ENCODE measurements at regions not wholly inside any gene's neighbourhood (a gene's known extent, or its start where the extent isn't known, plus 50 kb on each side); places are given as distances from the start of the nearest gene placed in this dataset.
"Not testable (repeated sequence)": the region's sequence is repeated elsewhere in the genome, so short reads cannot be mapped to it uniquely, and the experiment has no call there.

- H3K27me3 Mint-ChIP-seq = no peaks in the 10 kb centered on the region
- H3K9me3 Mint-ChIP-seq = no peaks in the 10 kb centered on the region
- no peaks in the 10 kb centered on the region for H3K4me1 Mint-ChIP-seq
- no peak overlapping the region for H3K4me3 Mint-ChIP-seq
- no peaks in the 10 kb centered on the region for H3K36me3 Mint-ChIP-seq
- no peak overlapping the region for H3K27ac Mint-ChIP-seq
These were observed 150.8 kb upstream of the SLC44A1 start for GRCh38 chr9:105093685-105094084.

DNA sequence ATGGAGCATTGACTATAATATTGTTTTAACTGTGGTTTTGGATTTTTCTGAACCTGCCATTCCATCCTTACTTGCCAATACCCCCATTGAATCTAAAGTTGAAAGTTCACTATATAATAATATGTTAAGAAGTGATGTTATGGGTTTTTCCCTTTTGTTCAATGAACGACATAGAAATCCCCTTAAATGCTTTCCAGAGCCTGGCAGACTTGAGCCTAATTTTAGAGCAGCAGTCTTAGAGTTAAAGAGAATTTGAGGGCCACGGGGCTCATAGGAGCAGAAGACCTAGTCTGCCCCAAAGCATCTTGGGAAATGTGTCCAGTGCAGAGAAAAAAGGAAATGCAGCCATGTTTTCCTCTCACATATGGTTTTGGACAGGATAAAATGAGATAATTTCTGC lies 146.1 kb upstream of the SLC44A1 start:
- H3K27ac Mint-ChIP-seq = no peak overlapping the region
- H3K4me3 Mint-ChIP-seq = no peak overlapping the region
- H3K27me3 Mint-ChIP-seq = no peaks in the 10 kb centered on the region
- no peaks in the 10 kb centered on the region for H3K4me1 Mint-ChIP-seq
- no peaks in the 10 kb centered on the region for H3K9me3 Mint-ChIP-seq
- no peaks in the 10 kb centered on the region for H3K36me3 Mint-ChIP-seq

DNA sequence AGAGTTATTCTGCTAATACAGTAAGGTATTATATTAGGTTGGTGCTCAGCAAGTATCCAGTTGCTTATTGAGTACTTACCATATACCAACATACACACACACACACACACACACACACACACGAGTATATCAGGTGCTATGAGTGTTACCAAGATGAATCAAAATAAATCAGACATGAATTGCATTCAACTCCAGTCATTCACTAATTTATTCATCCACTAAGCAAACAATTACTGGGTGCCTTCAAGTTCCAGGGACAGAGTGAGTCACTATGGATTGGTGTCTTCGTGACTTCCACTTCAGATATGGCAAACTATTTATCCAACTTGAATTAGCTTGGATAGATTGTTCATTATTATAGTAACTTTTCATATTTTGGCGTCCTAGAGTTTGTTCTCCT lies 140.7 kb upstream of the SLC44A1 start:
- no peaks in the 10 kb centered on the region for H3K27me3 Mint-ChIP-seq
- H3K4me1 Mint-ChIP-seq = peaks cover 4% of the 10 kb centered on the region
- no peak overlapping the region for H3K4me3 Mint-ChIP-seq
- H3K9me3 Mint-ChIP-seq = no peaks in the 10 kb centered on the region
- H3K27ac Mint-ChIP-seq = no peak overlapping the region
- H3K36me3 Mint-ChIP-seq = no peaks in the 10 kb centered on the region

DNA sequence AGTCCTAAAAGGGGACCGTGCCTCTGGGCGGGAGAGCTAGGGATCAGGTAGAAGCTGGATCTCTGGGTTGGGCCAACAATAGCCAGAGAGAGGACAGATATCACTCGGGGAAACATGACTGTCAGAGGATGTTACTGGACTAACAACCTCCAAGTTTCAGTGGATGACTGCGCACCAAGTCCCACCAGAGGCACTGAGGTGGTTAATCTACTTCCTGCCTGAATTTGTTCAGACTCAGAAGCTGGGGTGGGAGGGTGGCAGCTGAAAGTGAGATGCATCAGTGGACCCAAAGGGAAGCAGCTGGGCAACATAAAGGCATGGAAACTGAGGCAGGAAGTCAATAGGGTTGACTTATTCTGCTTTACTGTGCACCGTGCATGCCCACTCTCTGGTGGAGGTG lies 130.1 kb upstream of the SLC44A1 start:
- no peak overlapping the region for H3K4me3 Mint-ChIP-seq

GRCh38 chr9:105114964-105115728 lies 129.3 kb upstream of the SLC44A1 start:
- Mint-ChIP-seq H3K27ac (peak overlapping the region; percentile 65), H3K4me3 (peak overlapping the region; percentile 70), H3K36me3 (no peaks in the 10 kb centered on the region), H3K9me3 (no peaks in the 10 kb centered on the region), H3K4me1 (peaks cover 34% of the 10 kb centered on the region), H3K27me3 (no peaks in the 10 kb centered on the region)

More for the DNA sequence above, 130.1 kb upstream of the SLC44A1 start:
- Mint-ChIP-seq H3K27ac (no peak overlapping the region), H3K4me1 (peaks cover 34% of the 10 kb centered on the region), H3K36me3 (no peaks in the 10 kb centered on the region), H3K9me3 (no peaks in the 10 kb centered on the region), H3K27me3 (no peaks in the 10 kb centered on the region)

GRCh38 chr9:105116052-105116868 lies 128.2 kb upstream of the SLC44A1 start:
- H3K27me3 Mint-ChIP-seq = no peaks in the 10 kb centered on the region
- H3K27ac Mint-ChIP-seq = no peak overlapping the region
- no peak overlapping the region for H3K4me3 Mint-ChIP-seq
- H3K4me1 Mint-ChIP-seq = peaks cover 40% of the 10 kb centered on the region
- no peaks in the 10 kb centered on the region for H3K9me3 Mint-ChIP-seq
- no peaks in the 10 kb centered on the region for H3K36me3 Mint-ChIP-seq

- Mint-ChIP-seq H3K27ac (no peak overlapping the region), H3K9me3 (no peaks in the 10 kb centered on the region), H3K27me3 (no peaks in the 10 kb centered on the region), H3K36me3 (no peaks in the 10 kb centered on the region), H3K4me1 (peaks cover 50% of the 10 kb centered on the region), H3K4me3 (no peak overlapping the region)
These were observed 127.2 kb upstream of the SLC44A1 start for GRCh38 chr9:105117234-105117633.

DNA sequence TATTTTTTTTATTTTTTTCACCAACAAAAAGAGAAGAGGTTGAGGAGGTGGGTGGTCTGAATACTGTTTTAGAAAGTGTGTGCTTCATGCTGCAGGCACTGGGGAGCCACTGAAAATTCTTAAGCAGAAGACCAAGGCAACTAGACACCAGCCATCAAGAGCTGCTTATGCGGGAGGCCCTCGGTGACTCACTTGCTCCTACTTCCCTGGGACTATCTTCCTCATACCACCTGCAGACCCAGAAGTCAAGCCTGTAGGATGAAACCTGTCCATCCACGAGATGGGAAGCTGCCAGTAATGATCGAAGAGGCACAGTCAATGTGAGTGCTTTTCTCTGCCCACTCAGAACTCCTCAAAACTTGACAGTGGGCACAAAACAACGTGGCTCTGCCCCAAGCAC lies 125.8 kb upstream of the SLC44A1 start:
- Mint-ChIP-seq H3K36me3 (no peaks in the 10 kb centered on the region), H3K4me1 (peaks cover 49% of the 10 kb centered on the region), H3K27me3 (no peaks in the 10 kb centered on the region), H3K9me3 (no peaks in the 10 kb centered on the region), H3K4me3 (no peak overlapping the region), H3K27ac (no peak overlapping the region)

GRCh38 chr9:105119156-105119555 lies 125.3 kb upstream of the SLC44A1 start:
- Mint-ChIP-seq H3K36me3 (no peaks in the 10 kb centered on the region), H3K27ac (no peak overlapping the region), H3K4me3 (no peak overlapping the region), H3K9me3 (no peaks in the 10 kb centered on the region), H3K27me3 (no peaks in the 10 kb centered on the region), H3K4me1 (peaks cover 44% of the 10 kb centered on the region)

DNA sequence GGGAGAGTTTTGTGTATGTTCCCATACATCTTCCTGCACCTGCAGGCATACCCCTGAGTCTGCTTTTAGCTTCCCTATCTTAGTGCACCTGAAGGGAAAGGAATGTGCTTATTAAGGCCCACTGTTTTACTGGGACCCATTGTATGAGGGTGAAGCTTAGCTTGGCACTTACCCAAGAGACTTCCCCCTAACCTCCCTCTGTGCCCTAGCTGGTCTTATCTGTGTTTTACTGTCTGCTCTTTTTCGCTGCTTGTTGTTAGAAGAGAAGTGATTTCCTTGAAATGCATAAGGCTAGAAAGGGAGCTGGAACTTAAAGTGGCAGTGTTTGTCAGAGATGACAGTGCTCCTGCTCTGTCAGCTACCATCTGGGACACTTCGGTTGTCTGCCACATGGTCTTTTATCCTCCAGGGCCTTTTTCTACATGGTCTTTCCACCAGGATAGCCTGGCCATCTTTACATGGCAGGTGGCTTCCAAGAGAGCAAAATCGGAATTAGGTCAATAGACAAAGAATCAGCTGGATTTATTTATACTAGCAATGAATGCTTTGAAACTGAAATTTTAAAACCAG lies 122.5 kb upstream of the SLC44A1 start:
- no peaks in the 10 kb centered on the region for H3K27me3 Mint-ChIP-seq
- H3K36me3 Mint-ChIP-seq = no peaks in the 10 kb centered on the region
- H3K9me3 Mint-ChIP-seq = no peaks in the 10 kb centered on the region
- no peak overlapping the region for H3K4me3 Mint-ChIP-seq
- H3K4me1 Mint-ChIP-seq = peaks cover 39% of the 10 kb centered on the region
- no peak overlapping the region for H3K27ac Mint-ChIP-seq

GRCh38 chr9:105124598-105124997 lies 119.9 kb upstream of the SLC44A1 start:
- H3K27me3 Mint-ChIP-seq, H3K36me3 Mint-ChIP-seq, H3K27ac Mint-ChIP-seq, H3K9me3 Mint-ChIP-seq, H3K4me3 Mint-ChIP-seq: not testable (repeated sequence)
- peaks cover 66% of the 10 kb centered on the region for H3K4me1 Mint-ChIP-seq

GRCh38 chr9:105126226-105126625 lies 118.2 kb upstream of the SLC44A1 start:
- Mint-ChIP-seq H3K27me3 (no peaks in the 10 kb centered on the region), H3K36me3 (no peaks in the 10 kb centered on the region), H3K27ac (peak overlapping the region; percentile 84), H3K9me3 (no peaks in the 10 kb centered on the region), H3K4me3 (peak overlapping the region; percentile 52), H3K4me1 (peaks cover 72% of the 10 kb centered on the region)

- peak overlapping the region; percentile 39 for H3K27ac Mint-ChIP-seq
- H3K27me3 Mint-ChIP-seq = no peaks in the 10 kb centered on the region
- no peaks in the 10 kb centered on the region for H3K9me3 Mint-ChIP-seq
- H3K36me3 Mint-ChIP-seq = no peaks in the 10 kb centered on the region
- H3K4me1 Mint-ChIP-seq = peaks cover 68% of the 10 kb centered on the region
- H3K4me3 Mint-ChIP-seq = peak overlapping the region; percentile 45
These were observed 116.6 kb upstream of the SLC44A1 start for GRCh38 chr9:105127863-105128220.

DNA sequence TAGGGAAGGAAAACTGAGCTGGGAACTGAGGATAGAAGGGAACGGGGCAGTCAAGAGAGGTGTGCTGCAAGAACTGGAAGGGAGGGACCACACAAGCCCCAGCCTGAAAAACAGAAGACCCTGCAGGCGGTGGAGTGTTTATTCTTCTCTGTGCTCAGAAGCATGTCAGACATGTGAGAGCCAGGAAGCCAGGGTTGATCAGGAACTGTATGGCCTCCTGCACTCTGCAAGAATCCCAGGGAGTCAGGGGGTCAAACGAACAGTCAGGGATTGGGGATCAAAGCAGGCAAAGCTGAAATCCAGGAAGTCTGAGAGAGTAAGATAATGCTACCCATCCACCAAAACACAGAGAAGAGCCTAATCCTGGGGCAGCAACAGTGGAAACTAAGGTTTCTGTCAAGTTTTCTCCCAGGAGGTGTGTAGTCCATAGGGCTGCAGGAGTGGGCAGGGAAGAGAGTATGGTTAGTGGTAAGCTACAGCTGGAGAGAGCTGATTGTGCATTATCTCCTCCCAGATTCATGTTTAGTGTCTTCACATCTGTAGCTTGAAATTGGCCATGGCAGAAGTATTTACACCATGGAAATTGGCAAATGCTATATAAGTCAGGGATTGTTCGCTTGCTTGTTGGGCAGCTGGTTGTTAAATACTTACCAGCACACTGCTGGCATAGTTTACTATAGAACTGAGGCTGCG lies 115.4 kb upstream of the SLC44A1 start:
- no peaks in the 10 kb centered on the region for H3K27me3 Mint-ChIP-seq
- H3K27ac Mint-ChIP-seq = peak overlapping the region; percentile 38
- H3K4me1 Mint-ChIP-seq = peaks cover 74% of the 10 kb centered on the region
- H3K36me3 Mint-ChIP-seq = no peaks in the 10 kb centered on the region
- peak overlapping the region; percentile 15 for H3K4me3 Mint-ChIP-seq
- no peaks in the 10 kb centered on the region for H3K9me3 Mint-ChIP-seq

DNA sequence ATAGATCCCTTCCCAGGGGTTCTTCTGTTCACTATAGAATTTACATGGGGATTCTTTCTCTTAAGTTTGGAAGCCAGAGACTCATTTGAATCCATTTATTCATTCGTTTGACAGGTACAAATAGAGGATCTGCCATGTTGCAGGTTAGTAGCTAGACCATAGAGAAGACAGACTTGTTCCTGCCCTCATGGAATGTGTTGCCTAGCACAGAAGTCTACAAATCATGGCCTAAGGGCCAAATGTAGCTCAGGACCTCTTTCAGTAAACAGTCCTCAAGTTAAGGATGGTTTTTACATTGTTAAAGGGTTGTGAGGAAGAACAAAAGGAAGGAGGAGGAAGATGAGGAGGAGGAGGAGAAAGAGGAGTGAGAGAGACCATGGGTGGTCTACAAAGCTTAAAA lies 114.7 kb upstream of the SLC44A1 start:
- H3K27me3 Mint-ChIP-seq = no peaks in the 10 kb centered on the region
- no peaks in the 10 kb centered on the region for H3K9me3 Mint-ChIP-seq
- H3K4me1 Mint-ChIP-seq = peaks cover 75% of the 10 kb centered on the region
- no peak overlapping the region for H3K4me3 Mint-ChIP-seq
- H3K27ac Mint-ChIP-seq = peak overlapping the region; percentile 56
- H3K36me3 Mint-ChIP-seq = no peaks in the 10 kb centered on the region

DNA sequence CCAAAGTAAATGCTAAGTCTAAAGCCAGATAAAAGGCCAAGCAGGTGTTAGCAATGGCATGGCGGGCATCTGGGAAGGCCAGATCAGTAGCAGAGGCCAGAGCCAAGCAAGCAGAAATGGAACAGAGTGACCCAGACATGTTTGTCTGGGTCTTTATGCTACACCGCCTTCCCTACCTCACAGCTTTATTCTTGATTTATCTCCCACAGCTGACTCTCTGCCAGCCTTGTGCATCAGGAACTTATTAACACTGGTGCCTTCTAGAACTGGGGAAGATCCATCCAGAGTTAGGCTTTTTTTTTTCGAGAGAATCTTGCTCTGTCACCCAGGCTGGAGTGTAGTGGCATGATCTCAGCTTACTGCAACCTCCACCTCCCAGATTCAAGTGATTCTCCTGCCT lies 112.5 kb upstream of the SLC44A1 start:
- Mint-ChIP-seq H3K36me3 (no peaks in the 10 kb centered on the region), H3K4me1 (peaks cover 63% of the 10 kb centered on the region), H3K4me3 (no peak overlapping the region), H3K27ac (no peak overlapping the region), H3K27me3 (no peaks in the 10 kb centered on the region), H3K9me3 (no peaks in the 10 kb centered on the region)
